Stimulated activated CD8-positive, alpha-beta memory T cell treated with anti-CD3 and anti-CD28 coated beads, Interleukin-12 subunit alpha, Interleukin-12 subunit beta, amount 100 ng/mL, for 1 hour (primary cell): ENCODE measurements at regions not wholly inside any gene's neighbourhood (a gene's known extent, or its start where the extent isn't known, plus 50 kb on each side); places are given as distances from the start of the nearest gene placed in this dataset.
A peak's percentile ranks its signal among the peaks of the same experiment; 100 is the strongest.

Experiments
- DNase-seq: peaks from one replicate; pipeline ENCODE4 v3.0.0-alpha.2; 2020; ENCODE audit warnings: low read depth

GRCh38 chr2:241942416-241943208 lies 73.1 kb downstream of the RTP5 start:
- DNase-seq: no peak

GRCh38 chr2:241943209-241943850 lies 73.8 kb downstream of the RTP5 start:
- DNase-seq: no peak

DNA sequence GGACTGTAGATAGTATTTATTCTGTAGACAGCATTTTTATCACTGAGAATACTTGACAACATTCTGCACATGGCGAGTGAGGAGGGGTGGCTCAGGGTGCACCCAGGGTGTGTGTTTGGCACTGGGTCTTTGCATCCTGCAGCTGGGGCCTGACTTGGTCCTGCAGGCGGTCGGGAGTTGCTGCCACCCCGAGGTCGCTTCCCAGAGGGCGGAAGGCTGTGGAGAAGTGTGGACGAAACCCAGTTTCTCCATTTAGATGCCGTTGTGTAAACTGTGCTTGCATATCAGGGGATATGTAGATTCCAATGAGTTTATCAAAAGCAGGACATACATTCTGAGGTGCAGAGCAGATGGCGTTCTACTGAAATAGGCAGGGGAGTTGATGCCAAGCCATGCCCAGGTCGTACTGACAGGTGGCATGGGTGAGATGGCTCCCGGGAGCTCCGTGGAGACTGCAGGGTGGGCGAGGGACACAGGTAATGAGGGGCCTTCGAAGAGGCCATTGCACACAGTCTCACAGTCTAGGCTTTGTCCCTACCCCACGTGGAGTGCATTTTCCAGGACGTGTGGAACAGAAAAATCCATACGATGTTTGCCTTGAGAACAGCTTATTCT lies 74.5 kb downstream of the RTP5 start:
- DNase-seq: no peak

- DNase-seq: no peak
Measured at GRCh38 chr2:241944821-241945220, 75.3 kb downstream of the RTP5 start.

DNA sequence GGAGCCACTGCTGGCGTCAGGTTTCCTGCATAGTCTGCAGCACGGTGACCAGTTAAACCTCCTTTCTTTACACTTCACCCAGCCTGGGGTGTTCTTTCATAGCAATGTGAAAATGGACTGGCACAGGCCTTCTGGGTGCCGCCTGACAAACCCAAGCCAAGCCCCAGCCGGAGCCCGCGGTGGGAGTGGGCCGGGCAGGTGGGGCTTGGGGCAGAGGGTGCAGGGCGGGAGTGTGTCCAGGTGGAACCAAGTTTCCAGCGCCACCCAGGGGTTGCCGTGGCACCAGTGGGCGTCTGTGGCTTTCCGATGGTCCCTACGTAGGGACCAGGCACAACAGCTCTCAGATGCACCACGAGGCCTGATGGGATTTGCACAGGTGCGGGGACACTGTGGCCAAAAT lies 75.8 kb downstream of the RTP5 start:
- no peak for DNase-seq

GRCh38 chr2:241945803-241946202 lies 76.3 kb downstream of the RTP5 start:
- no peak for DNase-seq

GRCh38 chr2:241946306-241947003 lies 76.9 kb downstream of the RTP5 start:
- DNase-seq: no peak

- no peak for DNase-seq
Measured at GRCh38 chr2:241947004-241947350, 77.4 kb downstream of the RTP5 start.

DNA sequence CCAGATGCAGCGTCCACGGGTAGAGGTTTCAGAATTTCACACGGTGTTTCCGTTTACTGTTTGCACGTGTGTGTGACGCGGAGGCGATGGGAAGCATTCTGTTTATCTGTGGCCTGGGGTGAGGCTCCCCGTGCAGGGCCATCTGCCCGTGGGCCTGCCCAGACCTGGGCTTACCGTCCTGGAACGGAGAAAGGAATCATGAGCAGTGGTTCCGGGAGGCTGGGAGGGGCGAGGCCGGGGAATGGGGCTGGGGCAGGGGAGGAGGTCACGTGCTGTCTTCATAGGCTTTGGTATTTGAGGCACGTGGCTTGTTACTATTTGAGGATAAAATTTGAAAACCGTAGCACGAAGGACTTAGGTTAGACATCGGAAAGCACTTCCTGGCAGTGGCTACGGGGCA lies 77.9 kb downstream of the RTP5 start:
- no peak for DNase-seq

GRCh38 chr2:241947876-241948275 lies 78.3 kb downstream of the RTP5 start:
- no peak for DNase-seq

GRCh38 chr2:241948299-241948897 lies 78.9 kb downstream of the RTP5 start:
- no peak for DNase-seq

DNA sequence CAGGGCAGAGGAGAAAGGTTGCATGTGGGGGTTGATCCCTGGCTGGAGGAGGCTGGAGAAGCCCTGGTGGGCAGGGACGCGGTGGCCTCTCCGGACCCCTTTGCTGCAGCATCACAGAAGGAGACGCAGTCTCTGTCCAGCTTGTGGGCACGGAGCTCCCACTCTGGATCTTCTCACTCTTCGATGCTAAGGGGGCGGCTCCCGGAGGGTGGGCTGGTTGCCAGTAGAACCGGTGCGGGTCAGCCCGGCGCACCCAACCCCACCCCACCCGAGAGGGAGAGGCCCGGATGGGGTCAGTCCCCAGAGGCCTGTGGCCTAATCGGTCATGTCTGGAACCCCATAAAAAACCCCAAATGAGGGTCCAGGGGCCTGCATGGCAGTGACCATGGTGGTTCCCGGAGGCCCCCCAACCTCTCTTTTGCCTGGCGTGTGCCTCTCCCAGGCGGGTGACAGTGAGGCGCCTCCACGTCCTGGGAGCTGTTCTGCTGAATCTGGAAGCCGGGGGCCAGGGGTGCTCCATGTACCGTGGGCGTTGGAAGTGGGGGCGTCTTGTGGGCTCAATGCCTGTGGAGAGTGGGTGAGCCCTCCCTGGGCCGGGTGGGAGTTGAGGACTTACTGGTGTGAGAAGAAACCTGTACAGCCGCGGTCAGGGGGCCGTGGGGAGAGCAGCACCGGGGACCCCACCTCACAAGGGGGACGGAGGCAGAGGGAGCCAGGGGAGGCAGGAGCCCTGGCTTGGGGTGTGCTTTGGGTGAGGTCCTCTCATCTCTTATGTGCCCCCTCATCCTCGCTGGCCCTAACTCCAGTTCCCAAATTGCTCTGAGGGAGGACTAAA lies 79.6 kb downstream of the RTP5 start:
- no peak for DNase-seq

GRCh38 chr2:241949736-241950412 lies 80.3 kb downstream of the RTP5 start:
- no peak for DNase-seq

- peak; percentile 46 for DNase-seq
Measured at GRCh38 chr2:241950413-241951315, 81.1 kb downstream of the RTP5 start.

DNA sequence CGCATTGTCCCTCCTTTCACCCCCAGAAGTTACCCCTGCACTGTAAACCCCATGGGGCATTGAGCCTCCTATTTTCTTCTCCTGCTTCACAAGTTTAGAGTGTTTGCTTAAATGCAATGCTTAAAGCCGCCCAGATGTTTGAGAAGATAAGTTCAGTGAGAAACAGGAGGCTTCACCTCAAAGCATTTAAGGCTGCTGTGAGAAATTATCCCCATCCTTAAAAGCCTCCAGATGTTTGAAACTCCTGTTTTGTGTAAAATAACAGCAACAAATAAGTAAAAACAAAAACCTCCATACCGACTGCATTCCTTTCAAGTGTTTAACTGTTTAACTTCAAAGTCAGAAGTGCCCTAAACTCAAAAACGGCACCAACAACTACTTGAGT lies 81.8 kb downstream of the RTP5 start:
- no peak for DNase-seq

DNA sequence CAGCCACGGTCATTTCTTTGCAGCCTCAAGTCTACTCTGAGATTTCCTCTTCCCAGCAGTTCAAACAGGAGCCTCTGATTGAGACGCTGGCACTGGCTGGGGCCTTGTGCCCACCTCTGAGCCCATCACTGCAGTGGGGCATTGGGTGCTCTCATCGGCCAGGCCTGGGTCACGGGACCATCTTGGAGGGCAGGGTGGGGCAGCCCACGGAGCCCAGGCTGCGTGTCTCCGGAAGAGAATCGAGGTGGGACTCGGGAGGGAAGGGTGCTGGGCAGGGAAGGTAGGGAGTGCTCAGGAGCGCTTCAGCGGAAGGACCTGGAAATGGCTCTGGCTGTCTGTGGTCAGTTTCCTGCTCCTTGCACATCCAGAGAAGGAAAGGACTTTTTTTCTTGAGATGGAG lies 82.4 kb downstream of the RTP5 start:
- no peak for DNase-seq

DNA sequence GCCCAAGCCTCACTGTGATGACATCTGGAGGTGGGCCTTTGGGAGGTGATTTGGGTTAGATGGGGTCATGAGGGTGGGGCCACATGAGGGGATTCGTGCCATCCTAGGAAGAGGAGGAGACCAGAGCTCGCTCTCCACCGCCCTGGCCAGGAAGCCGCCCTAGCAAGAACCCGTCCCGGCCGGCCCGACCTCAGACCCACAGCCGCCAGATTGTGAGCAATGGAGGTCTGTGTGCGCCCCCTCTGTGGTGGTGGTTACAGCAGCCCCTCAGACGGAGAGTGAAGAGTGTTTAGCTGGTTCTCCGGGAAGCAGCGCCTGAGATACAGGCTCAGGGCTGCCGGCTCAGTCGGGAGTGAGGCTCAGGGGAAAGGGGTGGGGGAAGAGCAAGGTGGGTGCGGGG lies 83.3 kb downstream of the RTP5 start:
- DNase-seq: no peak

DNA sequence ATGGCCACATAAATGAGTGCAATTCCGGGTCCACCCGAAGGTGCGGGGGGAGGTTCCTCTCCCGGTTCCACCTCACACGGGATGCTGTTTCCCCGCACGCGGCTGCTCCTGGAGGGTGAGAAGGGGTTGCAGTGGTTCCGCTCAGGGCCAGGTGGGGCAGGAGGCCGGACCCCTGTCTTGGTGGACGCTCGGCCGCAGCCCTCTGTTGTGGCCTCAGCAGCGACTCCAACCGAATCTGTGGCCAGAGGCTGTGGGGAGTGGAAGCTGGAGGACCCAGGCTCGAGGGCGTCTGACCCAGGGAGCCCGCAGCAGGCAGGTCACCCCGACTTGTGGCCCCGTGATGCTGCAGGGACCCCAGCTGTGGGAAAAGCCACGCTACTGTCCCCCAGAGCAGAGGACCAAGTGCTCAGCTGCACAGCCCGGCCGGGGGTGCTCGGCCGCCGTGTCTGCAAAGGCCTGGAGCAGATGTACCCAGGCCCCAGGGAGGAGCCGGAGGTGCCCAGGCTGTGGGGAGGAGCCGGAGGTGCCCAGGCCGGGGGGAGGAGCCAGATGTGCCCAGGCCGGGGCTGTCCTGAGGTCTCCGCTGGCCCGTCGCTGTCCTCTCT lies 83.9 kb downstream of the RTP5 start:
- DNase-seq: no peak

- no peak for DNase-seq
Measured at GRCh38 chr2:241956521-241957110, 87.1 kb downstream of the RTP5 start.
